ENCODE measurements at regions not wholly inside any gene's neighbourhood (a gene's known extent, or its start where the extent isn't known, plus 50 kb on each side); places are given as distances from the start of the nearest gene placed in this dataset.

DNA sequence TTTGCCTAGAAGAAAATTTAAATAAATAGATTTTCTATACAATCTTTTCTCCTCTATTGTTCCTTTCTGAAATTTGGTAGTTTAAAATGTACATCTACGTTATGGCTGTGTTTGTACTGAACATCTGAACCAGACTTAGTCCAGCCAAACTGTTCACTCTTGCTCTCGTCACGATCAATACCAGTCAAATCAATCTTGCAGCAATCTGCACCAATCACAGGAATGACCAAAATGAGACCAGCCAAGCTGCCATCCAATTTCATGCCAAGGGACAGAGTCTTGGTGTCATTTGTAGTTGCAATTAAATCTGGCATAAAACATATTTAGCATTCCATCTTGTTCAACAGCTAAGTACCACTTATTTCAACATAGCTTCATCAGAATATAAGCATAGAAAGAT is 156.6 kb downstream of the IRS2 start:
- TF ChIP-seq, protein P1, sequence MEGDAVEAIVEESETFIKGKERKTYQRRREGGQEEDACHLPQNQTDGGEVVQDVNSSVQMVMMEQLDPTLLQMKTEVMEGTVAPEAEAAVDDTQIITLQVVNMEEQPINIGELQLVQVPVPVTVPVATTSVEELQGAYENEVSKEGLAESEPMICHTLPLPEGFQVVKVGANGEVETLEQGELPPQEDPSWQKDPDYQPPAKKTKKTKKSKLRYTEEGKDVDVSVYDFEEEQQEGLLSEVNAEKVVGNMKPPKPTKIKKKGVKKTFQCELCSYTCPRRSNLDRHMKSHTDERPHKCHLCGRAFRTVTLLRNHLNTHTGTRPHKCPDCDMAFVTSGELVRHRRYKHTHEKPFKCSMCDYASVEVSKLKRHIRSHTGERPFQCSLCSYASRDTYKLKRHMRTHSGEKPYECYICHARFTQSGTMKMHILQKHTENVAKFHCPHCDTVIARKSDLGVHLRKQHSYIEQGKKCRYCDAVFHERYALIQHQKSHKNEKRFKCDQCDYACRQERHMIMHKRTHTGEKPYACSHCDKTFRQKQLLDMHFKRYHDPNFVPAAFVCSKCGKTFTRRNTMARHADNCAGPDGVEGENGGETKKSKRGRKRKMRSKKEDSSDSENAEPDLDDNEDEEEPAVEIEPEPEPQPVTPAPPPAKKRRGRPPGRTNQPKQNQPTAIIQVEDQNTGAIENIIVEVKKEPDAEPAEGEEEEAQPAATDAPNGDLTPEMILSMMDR (IDR thresholded peaks at IDR 0.05; ENCODE audit: low read length), result no peak
- no peak for TF ChIP-seq EZH2 (IDR thresholded peaks at IDR 0.05; ENCODE audit: borderline replicate concordance, low read length)
